ENCODE measurements at regions not wholly inside any gene's neighbourhood (a gene's known extent, or its start where the extent isn't known, plus 50 kb on each side); places are given as distances from the start of the nearest gene placed in this dataset.

GRCh38 chr20:41951615-41952014, 333.4 kb upstream of the CHD6 start:
- no peaks in the 10 kb centered on the region for H3K4me1 ChIP-seq (ENCODE audit: control insufficient read depth, insufficient read depth, low read length)
- no peaks in the 10 kb centered on the region for H3K36me3 ChIP-seq (ENCODE audit: control insufficient read depth, insufficient read depth, low read length, severe bottlenecking)
- DNase-seq (ENCODE audit: low read depth), result no peak
- peaks cover 8% of the 10 kb centered on the region for H3K27me3 ChIP-seq (replicated peaks; ENCODE audit: control insufficient read depth, insufficient read depth, low read length)
- peaks cover 3% of the 10 kb centered on the region for H3K9me3 ChIP-seq (ENCODE audit: control insufficient read depth, low read length)
- H3K9ac ChIP-seq (ENCODE audit: low read length), result no peak overlapping the region
- H3K4me3 ChIP-seq (ENCODE audit: low read length), result no peak overlapping the region

- peaks cover under 1% of the 10 kb centered on the region for H3K27me3 ChIP-seq (replicated peaks; ENCODE audit: control insufficient read depth, insufficient read depth, low read length)
- no peak overlapping the region for H3K9ac ChIP-seq (ENCODE audit: low read length)
- H3K9me3 ChIP-seq (ENCODE audit: control insufficient read depth, low read length), result no peaks in the 10 kb centered on the region
- no peak overlapping the region for H3K4me3 ChIP-seq (ENCODE audit: low read length)
- no peaks in the 10 kb centered on the region for H3K4me1 ChIP-seq (ENCODE audit: control insufficient read depth, insufficient read depth, low read length)
- DNase-seq (ENCODE audit: low read depth), result no peak
- H3K36me3 ChIP-seq (ENCODE audit: control insufficient read depth, insufficient read depth, low read length, severe bottlenecking), result no peaks in the 10 kb centered on the region
These were observed 321.5 kb upstream of the CHD6 start for GRCh38 chr20:41939659-41940058.

GRCh38 chr20:41938353-41938752, 320.2 kb upstream of the CHD6 start:
- no peaks in the 10 kb centered on the region for H3K36me3 ChIP-seq (ENCODE audit: control insufficient read depth, insufficient read depth, low read length, severe bottlenecking)
- H3K4me1 ChIP-seq (ENCODE audit: control insufficient read depth, insufficient read depth, low read length), result no peaks in the 10 kb centered on the region
- H3K4me3 ChIP-seq (ENCODE audit: low read length), result no peak overlapping the region
- no peak for DNase-seq (ENCODE audit: low read depth)
- H3K9ac ChIP-seq (ENCODE audit: low read length), result no peak overlapping the region
- no peaks in the 10 kb centered on the region for H3K9me3 ChIP-seq (ENCODE audit: control insufficient read depth, low read length)
- H3K27me3 ChIP-seq (replicated peaks; ENCODE audit: control insufficient read depth, insufficient read depth, low read length), result no peaks in the 10 kb centered on the region

- DNase-seq (ENCODE audit: low read depth), result no peak
- Histone ChIP-seq H3K4me3 (ENCODE audit: low read length) (no peak overlapping the region), H3K4me1 (ENCODE audit: control insufficient read depth, insufficient read depth, low read length) (no peaks in the 10 kb centered on the region), H3K9me3 (ENCODE audit: control insufficient read depth, low read length) (no peaks in the 10 kb centered on the region), H3K27me3 (replicated peaks; ENCODE audit: control insufficient read depth, insufficient read depth, low read length) (no peaks in the 10 kb centered on the region), H3K36me3 (ENCODE audit: control insufficient read depth, insufficient read depth, low read length, severe bottlenecking) (no peaks in the 10 kb centered on the region), H3K9ac (ENCODE audit: low read length) (no peak overlapping the region)
These were observed 317.1 kb upstream of the CHD6 start for GRCh38 chr20:41935259-41935791.

GRCh38 chr20:41932431-41932830, 314.3 kb upstream of the CHD6 start:
- Histone ChIP-seq H3K27me3 (replicated peaks; ENCODE audit: control insufficient read depth, insufficient read depth, low read length) (peaks cover 3% of the 10 kb centered on the region), H3K36me3 (ENCODE audit: control insufficient read depth, insufficient read depth, low read length, severe bottlenecking) (no peaks in the 10 kb centered on the region), H3K4me1 (ENCODE audit: control insufficient read depth, insufficient read depth, low read length) (no peaks in the 10 kb centered on the region), H3K9ac (ENCODE audit: low read length) (no peak overlapping the region), H3K4me3 (ENCODE audit: low read length) (no peak overlapping the region), H3K9me3 (ENCODE audit: control insufficient read depth, low read length) (no peaks in the 10 kb centered on the region)
- no peak for DNase-seq (ENCODE audit: low read depth)

- H3K9me3 ChIP-seq (ENCODE audit: control insufficient read depth, low read length), result no peaks in the 10 kb centered on the region
- no peak for DNase-seq (ENCODE audit: low read depth)
- no peaks in the 10 kb centered on the region for H3K36me3 ChIP-seq (ENCODE audit: control insufficient read depth, insufficient read depth, low read length, severe bottlenecking)
- no peak overlapping the region for H3K9ac ChIP-seq (ENCODE audit: low read length)
- H3K4me1 ChIP-seq (ENCODE audit: control insufficient read depth, insufficient read depth, low read length), result no peaks in the 10 kb centered on the region
- no peak overlapping the region for H3K4me3 ChIP-seq (ENCODE audit: low read length)
- peaks cover 8% of the 10 kb centered on the region for H3K27me3 ChIP-seq (replicated peaks; ENCODE audit: control insufficient read depth, insufficient read depth, low read length)
These were observed 309.5 kb upstream of the CHD6 start for GRCh38 chr20:41927655-41928054.

- no peak for DNase-seq (ENCODE audit: low read depth)
- H3K27me3 ChIP-seq (replicated peaks; ENCODE audit: control insufficient read depth, insufficient read depth, low read length), result peaks cover 12% of the 10 kb centered on the region
- no peaks in the 10 kb centered on the region for H3K9me3 ChIP-seq (ENCODE audit: control insufficient read depth, low read length)
These were observed 309.0 kb upstream of the CHD6 start for GRCh38 chr20:41927189-41927588.

GRCh38 chr20:41925476-41925875, 307.3 kb upstream of the CHD6 start:
- H3K9me3 ChIP-seq (ENCODE audit: control insufficient read depth, low read length), result no peaks in the 10 kb centered on the region
- H3K27me3 ChIP-seq (replicated peaks; ENCODE audit: control insufficient read depth, insufficient read depth, low read length), result peaks cover 18% of the 10 kb centered on the region
- no peaks in the 10 kb centered on the region for H3K4me1 ChIP-seq (ENCODE audit: control insufficient read depth, insufficient read depth, low read length)
- H3K4me3 ChIP-seq (ENCODE audit: low read length), result no peak overlapping the region
- H3K36me3 ChIP-seq (ENCODE audit: control insufficient read depth, insufficient read depth, low read length, severe bottlenecking), result no peaks in the 10 kb centered on the region
- no peak overlapping the region for H3K9ac ChIP-seq (ENCODE audit: low read length)
- DNase-seq (ENCODE audit: low read depth), result no peak

More at GRCh38 chr20:41927189-41927588, 309.0 kb upstream of the CHD6 start:
- H3K4me3 ChIP-seq (ENCODE audit: low read length), result no peak overlapping the region
- no peak overlapping the region for H3K9ac ChIP-seq (ENCODE audit: low read length)
- H3K36me3 ChIP-seq (ENCODE audit: control insufficient read depth, insufficient read depth, low read length, severe bottlenecking), result no peaks in the 10 kb centered on the region
- no peaks in the 10 kb centered on the region for H3K4me1 ChIP-seq (ENCODE audit: control insufficient read depth, insufficient read depth, low read length)

- DNase-seq (ENCODE audit: low read depth), result no peak
- Histone ChIP-seq H3K4me3 (ENCODE audit: low read length) (no peak overlapping the region), H3K27me3 (replicated peaks; ENCODE audit: control insufficient read depth, insufficient read depth, low read length) (peaks cover 18% of the 10 kb centered on the region), H3K36me3 (ENCODE audit: control insufficient read depth, insufficient read depth, low read length, severe bottlenecking) (no peaks in the 10 kb centered on the region), H3K4me1 (ENCODE audit: control insufficient read depth, insufficient read depth, low read length) (no peaks in the 10 kb centered on the region), H3K9me3 (ENCODE audit: control insufficient read depth, low read length) (no peaks in the 10 kb centered on the region), H3K9ac (ENCODE audit: low read length) (no peak overlapping the region)
These were observed 305.4 kb upstream of the CHD6 start for GRCh38 chr20:41923624-41924023.

- DNase-seq (ENCODE audit: low read depth), result no peak
- peaks cover 3% of the 10 kb centered on the region for H3K4me1 ChIP-seq (ENCODE audit: control insufficient read depth, insufficient read depth, low read length)
- H3K9me3 ChIP-seq (ENCODE audit: control insufficient read depth, low read length), result peaks cover 6% of the 10 kb centered on the region
- H3K9ac ChIP-seq (ENCODE audit: low read length), result no peak overlapping the region
- H3K36me3 ChIP-seq (ENCODE audit: control insufficient read depth, insufficient read depth, low read length, severe bottlenecking), result no peaks in the 10 kb centered on the region
- H3K27me3 ChIP-seq (replicated peaks; ENCODE audit: control insufficient read depth, insufficient read depth, low read length), result no peaks in the 10 kb centered on the region
- H3K4me3 ChIP-seq (ENCODE audit: low read length), result no peak overlapping the region
These were observed 295.0 kb upstream of the CHD6 start for GRCh38 chr20:41913146-41913545.

GRCh38 chr20:41910558-41910957, 292.4 kb upstream of the CHD6 start:
- peaks cover 3% of the 10 kb centered on the region for H3K4me1 ChIP-seq (ENCODE audit: control insufficient read depth, insufficient read depth, low read length)
- DNase-seq (ENCODE audit: low read depth), result no peak
- peaks cover 6% of the 10 kb centered on the region for H3K9me3 ChIP-seq (ENCODE audit: control insufficient read depth, low read length)
- no peak overlapping the region for H3K9ac ChIP-seq (ENCODE audit: low read length)
- no peaks in the 10 kb centered on the region for H3K36me3 ChIP-seq (ENCODE audit: control insufficient read depth, insufficient read depth, low read length, severe bottlenecking)
- no peak overlapping the region for H3K4me3 ChIP-seq (ENCODE audit: low read length)
- no peaks in the 10 kb centered on the region for H3K27me3 ChIP-seq (replicated peaks; ENCODE audit: control insufficient read depth, insufficient read depth, low read length)

- no peak for DNase-seq (ENCODE audit: low read depth)
- Histone ChIP-seq H3K36me3 (ENCODE audit: control insufficient read depth, insufficient read depth, low read length, severe bottlenecking) (no peaks in the 10 kb centered on the region), H3K9me3 (ENCODE audit: control insufficient read depth, low read length) (no peaks in the 10 kb centered on the region), H3K4me1 (ENCODE audit: control insufficient read depth, insufficient read depth, low read length) (no peaks in the 10 kb centered on the region), H3K9ac (ENCODE audit: low read length) (no peak overlapping the region), H3K4me3 (ENCODE audit: low read length) (no peak overlapping the region), H3K27me3 (replicated peaks; ENCODE audit: control insufficient read depth, insufficient read depth, low read length) (peaks cover 11% of the 10 kb centered on the region)
These were observed 287.0 kb upstream of the CHD6 start for GRCh38 chr20:41905199-41905598.
